Keratinocyte (primary cell): ENCODE measurements at regions not wholly inside any gene's neighbourhood (a gene's known extent, or its start where the extent isn't known, plus 50 kb on each side); places are given as distances from the start of the nearest gene placed in this dataset.

Experiments used
- DNase-seq: peaks from one replicate; pipeline ENCODE4 v3.0.0-alpha.2; 2011; ENCODE audit warnings: low read depth, missing footprints, low spot score
- FAIRE-seq: peaks from 2 replicates; lab custom pipeline; 2011; peaks lifted over from hg19 to GRCh38; lab: Jason Lieb, UNC
- H2AFZ ChIP-seq: 2 replicates; pipeline ENCODE4 v1.6.0; 2012; ENCODE audit warnings: low read length, control low read depth, inconsistent platforms; ENCODE audit not compliant: control insufficient read depth
- H3K27ac ChIP-seq: 2 replicates; pipeline ENCODE4 v1.5.1; 2011; ENCODE audit warnings: low read length; ENCODE audit not compliant: control insufficient read depth, insufficient read depth
- H3K27me3 ChIP-seq: 3 replicates; pipeline ENCODE4 v1.6.0; 2011; ENCODE audit warnings: low read length; ENCODE audit not compliant: control insufficient read depth, insufficient read depth; ENCODE audit errors: extremely low read depth
- H3K36me3 ChIP-seq, 2 experiments: 2 replicates in 1 of 2; 3 replicates in 1 of 2; pipeline ENCODE4 v1.5.1; 2011; ENCODE audit warnings: low read length in 2 of 2, mild to moderate bottlenecking in 1 of 2; ENCODE audit not compliant: control insufficient read depth in 2 of 2, insufficient read depth in 2 of 2; ENCODE audit errors: extremely low read depth in 1 of 2
- H3K4me1 ChIP-seq: 3 replicates; pipeline ENCODE4 v1.5.1; 2011; ENCODE audit warnings: low read length; ENCODE audit not compliant: control insufficient read depth, insufficient read depth; ENCODE audit errors: extremely low read depth
- H3K4me2 ChIP-seq: 3 replicates; pipeline ENCODE4 v1.6.0; 2011; ENCODE audit warnings: low read depth, low read length; ENCODE audit not compliant: control insufficient read depth, insufficient read depth; ENCODE audit errors: extremely low read depth
- H3K4me3 ChIP-seq, 3 experiments: fragments of 200-600 bp in 1 of 3; sonication (generic) in 1 of 3; 2 replicates in 2 of 3; 3 replicates in 1 of 3; pipeline ENCODE4 v1.5.1; 2011 to 2016; ENCODE audit warnings: low read length in 3 of 3, mild to moderate bottlenecking in 3 of 3, control low read depth in 2 of 3, inconsistent platforms in 1 of 3, low read depth in 1 of 3, mixed read lengths in 1 of 3, mixed run types in 1 of 3, moderate library complexity in 1 of 3; ENCODE audit not compliant: control insufficient read depth in 2 of 3, insufficient read depth in 2 of 3; ENCODE audit errors: extremely low read depth in 1 of 3
- H3K79me2 ChIP-seq: 2 replicates; pipeline ENCODE4 v1.6.0; 2012; ENCODE audit warnings: low read length; ENCODE audit not compliant: control insufficient read depth, insufficient read depth
- H3K9ac ChIP-seq: 3 replicates; pipeline ENCODE4 v1.6.0; 2011; ENCODE audit warnings: low read length; ENCODE audit not compliant: control insufficient read depth, insufficient read depth; ENCODE audit errors: extremely low read depth
- H3K9me1 ChIP-seq: 3 replicates; pipeline ENCODE4 v1.6.0; 2011; ENCODE audit warnings: low read length; ENCODE audit not compliant: control insufficient read depth, insufficient read depth; ENCODE audit errors: extremely low read depth
- H3K9me3 ChIP-seq: 2 replicates; pipeline ENCODE4 v1.5.1; 2012; ENCODE audit warnings: low read depth, low read length; ENCODE audit not compliant: control insufficient read depth
- H4K20me1 ChIP-seq: 3 replicates; pipeline ENCODE4 v1.6.0; 2011; ENCODE audit warnings: low read length; ENCODE audit not compliant: control insufficient read depth, insufficient read depth; ENCODE audit errors: extremely low read depth
- EZH2 ChIP-seq: IDR thresholded peaks from one replicate; pipeline ENCODE4 v1.6.1; 2012; ENCODE audit warnings: inconsistent platforms, mild to moderate bottlenecking, low read length, moderate library complexity
- dilution Hi-C: fragments of 300-500 bp; cut with MboI; formaldehyde crosslinking; loops from one replicate; pipeline ENCODE4 v1.7.0; 2020; ENCODE audit warnings: low sequenced_read_pairs; ENCODE audit not compliant: extremely low pct_ligation_motif_present
- TF ChIP-seq, protein P1 (sequence below), 3 experiments: IDR thresholded peaks in 1 of 3; conservative IDR thresholded peaks in 1 of 3; optimal IDR thresholded peaks in 1 of 3; 2 replicates in 2 of 3; 3 replicates in 1 of 3; pipeline versions ENCODE3 to v1.5.1; 2011; ENCODE audit warnings: low read length in 3 of 3, mild to moderate bottlenecking in 3 of 3, moderate library complexity in 2 of 3, control low read depth in 1 of 3, inconsistent platforms in 1 of 3; ENCODE audit not compliant: insufficient read depth in 2 of 3; ENCODE audit errors: extremely low read depth in 1 of 3

DNA sequence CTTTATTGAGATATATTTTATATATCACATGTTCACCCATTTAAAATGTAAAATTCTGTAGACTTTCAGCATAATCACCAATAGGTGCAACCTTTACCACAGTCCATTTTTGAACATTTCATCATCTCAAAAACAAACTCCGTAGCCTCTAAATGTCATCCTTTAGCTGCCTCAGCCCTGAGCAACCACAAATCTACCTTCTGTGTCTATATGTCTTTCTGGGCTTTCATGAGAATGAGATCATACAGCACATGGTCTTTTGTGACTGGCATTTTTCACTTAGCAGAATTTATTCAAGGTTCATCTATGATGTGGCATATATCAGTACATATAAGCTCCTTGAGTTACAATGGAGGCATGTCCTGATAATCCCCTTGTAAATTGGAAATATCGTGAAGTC, 320.5 kb downstream of the ETS1 start:
- no peak for DNase-seq
- Histone ChIP-seq H3K27me3 (no peaks in the 10 kb centered on the region), H3K9me3 (no peaks in the 10 kb centered on the region)

DNA sequence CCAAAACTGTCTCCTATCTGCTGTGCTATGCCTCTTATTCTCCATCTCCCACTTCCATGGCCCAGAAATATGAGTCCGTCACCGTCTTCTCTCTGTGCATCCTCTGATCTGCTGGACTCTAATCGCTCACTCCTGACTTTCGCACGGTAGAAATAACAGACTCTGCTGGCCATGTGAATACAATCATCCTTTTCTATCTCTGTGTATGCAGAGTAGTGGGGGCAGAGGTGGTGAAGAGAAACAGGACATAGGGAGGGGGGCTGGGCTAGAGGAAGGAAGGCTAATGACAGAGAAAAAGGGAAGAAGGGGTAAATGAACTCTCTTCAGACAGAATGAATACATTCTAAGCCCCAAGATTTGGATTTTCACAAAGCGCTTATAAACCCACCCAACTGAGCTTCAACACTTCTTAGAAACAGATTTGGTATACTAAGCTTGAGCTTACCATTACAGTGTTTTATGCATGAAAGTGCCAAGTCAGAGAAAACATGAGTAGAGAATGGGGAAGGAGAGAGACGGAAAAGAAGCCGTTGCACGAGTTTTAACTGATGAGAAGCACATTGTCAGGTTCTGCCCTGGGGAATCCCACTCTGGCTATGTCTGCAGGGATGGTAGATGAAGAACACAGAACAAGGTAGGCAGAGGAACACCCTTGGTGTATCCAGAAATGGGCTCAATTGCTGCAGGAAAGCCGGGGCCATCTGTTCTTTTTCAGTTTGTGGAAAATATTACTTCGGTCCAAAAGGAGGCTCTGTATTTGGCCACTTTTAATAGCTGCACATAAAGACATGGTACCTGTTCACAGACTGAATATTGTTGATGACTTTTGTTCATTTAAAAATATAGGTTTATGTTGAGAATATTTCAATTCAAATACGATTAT, 324.7 kb downstream of the ETS1 start:
- Histone ChIP-seq H3K4me2 (no peak overlapping the region), H4K20me1 (no peaks in the 10 kb centered on the region), H3K36me3 (no peaks in the 10 kb centered on the region), H3K9ac (no peak overlapping the region), H3K27ac (no peak overlapping the region), H3K27me3 (no peaks in the 10 kb centered on the region), H3K4me3 (no peak overlapping the region), H2AFZ (no peak overlapping the region), H3K9me3 (no peaks in the 10 kb centered on the region), H3K9me1 (no peaks in the 10 kb centered on the region), H3K79me2 (no peaks in the 10 kb centered on the region), H3K4me1 (no peaks in the 10 kb centered on the region)
- FAIRE-seq (no peak), DNase-seq (no peak)
- dilution Hi-C loops, result no loop called here
- TF ChIP-seq EZH2, result no peak
- TF ChIP-seq, protein P1, sequence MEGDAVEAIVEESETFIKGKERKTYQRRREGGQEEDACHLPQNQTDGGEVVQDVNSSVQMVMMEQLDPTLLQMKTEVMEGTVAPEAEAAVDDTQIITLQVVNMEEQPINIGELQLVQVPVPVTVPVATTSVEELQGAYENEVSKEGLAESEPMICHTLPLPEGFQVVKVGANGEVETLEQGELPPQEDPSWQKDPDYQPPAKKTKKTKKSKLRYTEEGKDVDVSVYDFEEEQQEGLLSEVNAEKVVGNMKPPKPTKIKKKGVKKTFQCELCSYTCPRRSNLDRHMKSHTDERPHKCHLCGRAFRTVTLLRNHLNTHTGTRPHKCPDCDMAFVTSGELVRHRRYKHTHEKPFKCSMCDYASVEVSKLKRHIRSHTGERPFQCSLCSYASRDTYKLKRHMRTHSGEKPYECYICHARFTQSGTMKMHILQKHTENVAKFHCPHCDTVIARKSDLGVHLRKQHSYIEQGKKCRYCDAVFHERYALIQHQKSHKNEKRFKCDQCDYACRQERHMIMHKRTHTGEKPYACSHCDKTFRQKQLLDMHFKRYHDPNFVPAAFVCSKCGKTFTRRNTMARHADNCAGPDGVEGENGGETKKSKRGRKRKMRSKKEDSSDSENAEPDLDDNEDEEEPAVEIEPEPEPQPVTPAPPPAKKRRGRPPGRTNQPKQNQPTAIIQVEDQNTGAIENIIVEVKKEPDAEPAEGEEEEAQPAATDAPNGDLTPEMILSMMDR (optimal IDR thresholded peaks at IDR 0.05 in 1 of 3, IDR thresholded peaks at IDR 0.05 in 1 of 3, conservative IDR thresholded peaks at IDR 0.05 in 1 of 3; ENCODE audit: extremely low read depth in 1 of 3, insufficient read depth in 2 of 3, low read length in 3 of 3), result no peak

More for the DNA sequence above, 320.5 kb downstream of the ETS1 start:
- Histone ChIP-seq H3K79me2 (no peaks in the 10 kb centered on the region), H3K4me1 (peaks cover 3% of the 10 kb centered on the region), H3K4me3 (no peak overlapping the region), H3K9ac (no peak overlapping the region), H3K27ac (no peak overlapping the region), H2AFZ (no peak overlapping the region), H4K20me1 (no peaks in the 10 kb centered on the region), H3K36me3 (no peaks in the 10 kb centered on the region), H3K9me1 (no peaks in the 10 kb centered on the region), H3K4me2 (no peak overlapping the region)
- TF ChIP-seq, protein P1 (optimal IDR thresholded peaks at IDR 0.05 in 1 of 3, IDR thresholded peaks at IDR 0.05 in 1 of 3, conservative IDR thresholded peaks at IDR 0.05 in 1 of 3; ENCODE audit: extremely low read depth in 1 of 3, insufficient read depth in 2 of 3, low read length in 3 of 3), result no peak
- TF ChIP-seq EZH2, result no peak
- no peak for FAIRE-seq
- dilution Hi-C loops, result no loop called here
